ENCODE measurements at regions not wholly inside any gene's neighbourhood (a gene's known extent, or its start where the extent isn't known, plus 50 kb on each side); places are given as distances from the start of the nearest gene placed in this dataset.

DNA sequence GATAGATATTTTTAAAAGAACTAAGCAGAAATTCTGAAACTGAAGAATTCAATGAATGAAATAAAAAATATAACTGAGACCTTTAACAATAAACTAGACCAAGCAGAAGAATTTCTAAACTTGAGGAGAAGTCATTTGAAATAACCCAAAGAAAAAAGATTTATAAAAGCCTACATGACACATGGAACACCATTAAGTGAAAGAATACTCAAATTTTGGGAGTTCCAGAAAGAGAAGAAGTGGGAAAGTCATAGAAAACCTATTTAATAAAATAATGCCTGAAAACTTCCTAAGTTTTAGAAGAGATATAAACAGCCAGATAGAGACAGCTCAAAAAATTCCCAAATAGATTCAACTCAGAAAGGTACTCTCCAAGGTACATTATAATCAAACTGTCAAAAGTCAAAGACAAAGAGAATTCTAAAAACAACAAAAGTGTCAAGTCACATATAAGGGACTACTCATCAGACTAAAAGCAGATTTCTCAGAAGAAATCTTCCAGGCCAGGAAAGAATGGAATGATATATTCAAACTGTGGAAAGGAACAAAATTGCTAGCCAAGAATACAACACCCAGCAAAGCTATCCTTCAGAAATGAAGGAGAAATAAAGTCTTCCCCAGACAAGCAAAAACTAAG is 72.9 kb upstream of the GNAZ start:
- no peak for TF ChIP-seq POLR2AphosphoS5 (IDR thresholded peaks at IDR 0.05; ENCODE audit: low read depth, low read length)
- no peak for TF ChIP-seq POLR2A (IDR thresholded peaks at IDR 0.05; ENCODE audit: low read depth, low read length)
